C4-2B (cell line): ENCODE measurements at regions not wholly inside any gene's neighbourhood (a gene's known extent, or its start where the extent isn't known, plus 50 kb on each side); places are given as distances from the start of the nearest gene placed in this dataset.

ENCODE experiments used
- H3K27ac ChIP-seq: fragments of 450-650 bp; 2 replicates; pipeline ENCODE4 v1.5.1; 2017
- CTCF ChIP-seq: fragments of 450-650 bp; conservative IDR thresholded peaks from 2 replicates; pipeline ENCODE4 v1.5.1; 2017; ENCODE audit warnings: mild to moderate bottlenecking
- ZFX ChIP-seq: fragments of 450-650 bp; IDR thresholded peaks from 2 replicates; pipeline ENCODE4 v1.6.1; 2017

DNA sequence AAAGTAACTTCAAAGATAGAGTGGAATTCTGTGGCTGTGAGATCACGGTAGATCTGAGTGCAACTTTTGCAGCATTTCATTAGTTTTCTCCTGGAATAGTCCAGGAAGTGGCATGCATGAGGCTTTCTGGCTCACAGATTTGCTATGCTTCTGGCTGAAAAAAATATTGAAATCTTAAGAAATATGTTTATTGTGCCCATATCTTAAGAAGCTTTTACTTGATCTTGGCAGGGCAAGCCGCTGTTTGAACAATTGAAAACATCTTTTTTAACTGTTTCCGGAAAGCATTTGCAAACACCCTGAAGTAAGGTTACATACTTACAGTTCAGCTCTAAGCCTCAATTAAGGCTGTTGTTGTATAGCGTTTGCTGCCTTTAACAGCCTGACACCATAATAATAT, 135.7 kb upstream of the GDNF start:
- no peak overlapping the region for H3K27ac ChIP-seq
- TF ChIP-seq CTCF (no peak), ZFX (no peak)

- no peak for TF ChIP-seq ZFX
- no peak for TF ChIP-seq CTCF
- H3K27ac ChIP-seq = no peak overlapping the region
Measured at GRCh38 chr5:37971483-37972024, 131.7 kb upstream of the GDNF start.

GRCh38 chr5:37966871-37967270, 127.0 kb upstream of the GDNF start:
- TF ChIP-seq ZFX = no peak
- no peak for TF ChIP-seq CTCF
- H3K27ac ChIP-seq = no peak overlapping the region

DNA sequence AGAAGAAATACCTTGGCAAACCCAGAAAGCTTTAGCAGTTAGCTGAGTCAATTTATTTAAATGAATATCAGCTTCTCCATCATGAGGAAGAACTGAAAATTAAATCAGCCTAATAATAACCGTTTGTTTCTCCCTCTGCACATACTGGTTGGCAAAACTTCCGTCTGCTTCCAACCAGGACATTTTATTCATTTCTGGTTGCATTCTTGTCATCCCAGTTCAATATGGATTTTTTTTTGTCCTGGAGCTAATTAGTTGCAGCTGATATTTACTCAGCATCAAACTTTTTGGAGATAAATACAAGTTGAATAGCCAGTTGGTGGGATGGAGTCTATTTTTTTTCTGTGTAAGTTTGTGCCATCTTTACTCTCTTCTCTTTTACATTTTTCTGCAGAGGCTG, 126.5 kb upstream of the GDNF start:
- TF ChIP-seq ZFX = no peak
- TF ChIP-seq CTCF = no peak
- no peak overlapping the region for H3K27ac ChIP-seq

DNA sequence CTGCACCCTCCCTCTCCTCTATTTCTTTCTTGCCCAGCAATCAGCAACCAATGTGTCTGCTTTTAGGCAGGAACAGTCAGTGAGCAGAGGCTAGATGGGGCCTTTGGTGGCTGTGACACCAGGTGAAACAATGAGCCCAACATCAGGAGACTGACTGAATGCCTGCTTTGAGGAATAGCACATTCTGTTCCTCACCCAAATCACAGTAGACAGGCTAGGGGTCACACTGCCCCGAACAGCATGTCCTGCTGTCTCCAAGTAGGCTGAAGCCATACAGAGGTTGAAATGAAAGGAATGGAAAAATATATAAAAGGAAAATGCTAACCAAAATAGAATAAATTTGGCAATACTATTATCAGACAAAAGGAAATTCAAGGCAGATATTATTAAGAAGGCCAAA, 122.5 kb upstream of the GDNF start:
- TF ChIP-seq CTCF (no peak), ZFX (no peak)
- no peak overlapping the region for H3K27ac ChIP-seq

DNA sequence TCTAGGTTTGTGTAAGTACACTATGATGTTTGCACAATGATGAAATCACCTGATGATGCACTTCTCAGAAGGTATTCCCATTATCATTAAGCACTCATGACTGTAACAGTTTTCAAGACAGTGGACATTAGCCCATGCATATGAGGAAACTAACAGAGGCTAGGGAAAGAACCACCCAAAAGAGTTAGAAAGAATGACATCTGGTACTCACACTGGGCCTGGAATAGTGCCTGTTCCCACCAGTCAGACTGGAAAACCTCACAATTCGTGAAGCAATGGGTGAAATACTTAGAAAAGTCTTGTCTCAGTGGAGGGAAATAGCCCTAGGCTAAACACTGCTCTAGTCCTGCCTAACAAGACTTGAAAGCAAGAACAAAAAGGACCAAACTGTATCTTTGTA, 117.4 kb upstream of the GDNF start:
- TF ChIP-seq ZFX (no peak), CTCF (no peak)

DNA sequence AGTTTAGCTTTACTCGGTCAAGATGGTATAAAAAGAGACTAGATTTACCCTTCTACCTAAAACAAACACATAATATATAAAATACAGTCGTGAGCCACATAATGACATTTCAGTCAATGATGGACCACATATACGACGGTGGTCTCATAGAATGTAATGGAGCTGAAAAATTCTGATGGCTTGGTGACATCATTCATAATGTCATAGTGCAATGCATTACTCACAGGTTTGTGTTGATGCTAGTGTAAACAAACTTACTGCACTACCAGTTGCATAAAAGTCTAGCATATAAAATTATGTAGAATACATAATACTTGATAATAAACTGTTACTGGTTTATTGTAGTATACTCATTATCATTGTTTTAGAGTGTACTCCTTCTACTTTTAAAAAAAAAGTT, 115.9 kb upstream of the GDNF start:
- TF ChIP-seq CTCF (no peak), ZFX (no peak)
- H3K27ac ChIP-seq = no peak overlapping the region

More for the DNA sequence above, 117.4 kb upstream of the GDNF start:
- H3K27ac ChIP-seq = no peak overlapping the region
